ENCODE measurements at regions not wholly inside any gene's neighbourhood (a gene's known extent, or its start where the extent isn't known, plus 50 kb on each side); places are given as distances from the start of the nearest gene placed in this dataset.

DNA sequence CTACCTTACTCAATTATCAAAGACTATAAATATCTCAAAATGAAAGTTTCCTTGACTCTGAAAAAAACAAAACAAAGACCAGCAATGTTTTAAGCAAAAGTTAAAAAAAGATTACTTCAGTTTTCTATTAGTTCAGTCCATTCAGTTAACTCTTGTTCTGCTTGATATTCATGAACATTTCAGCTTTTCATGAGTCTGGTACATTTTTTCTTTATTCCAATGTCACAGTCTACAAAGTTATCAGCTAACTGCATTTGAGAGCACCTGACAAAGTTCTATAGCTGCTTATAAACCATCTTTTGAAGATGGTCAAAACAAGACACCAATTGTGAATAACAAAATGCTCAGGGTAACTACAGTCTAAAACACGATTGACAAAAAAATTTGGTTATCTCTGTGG, 156.1 kb upstream of the NOX3 start:
- TF ChIP-seq, protein P1, sequence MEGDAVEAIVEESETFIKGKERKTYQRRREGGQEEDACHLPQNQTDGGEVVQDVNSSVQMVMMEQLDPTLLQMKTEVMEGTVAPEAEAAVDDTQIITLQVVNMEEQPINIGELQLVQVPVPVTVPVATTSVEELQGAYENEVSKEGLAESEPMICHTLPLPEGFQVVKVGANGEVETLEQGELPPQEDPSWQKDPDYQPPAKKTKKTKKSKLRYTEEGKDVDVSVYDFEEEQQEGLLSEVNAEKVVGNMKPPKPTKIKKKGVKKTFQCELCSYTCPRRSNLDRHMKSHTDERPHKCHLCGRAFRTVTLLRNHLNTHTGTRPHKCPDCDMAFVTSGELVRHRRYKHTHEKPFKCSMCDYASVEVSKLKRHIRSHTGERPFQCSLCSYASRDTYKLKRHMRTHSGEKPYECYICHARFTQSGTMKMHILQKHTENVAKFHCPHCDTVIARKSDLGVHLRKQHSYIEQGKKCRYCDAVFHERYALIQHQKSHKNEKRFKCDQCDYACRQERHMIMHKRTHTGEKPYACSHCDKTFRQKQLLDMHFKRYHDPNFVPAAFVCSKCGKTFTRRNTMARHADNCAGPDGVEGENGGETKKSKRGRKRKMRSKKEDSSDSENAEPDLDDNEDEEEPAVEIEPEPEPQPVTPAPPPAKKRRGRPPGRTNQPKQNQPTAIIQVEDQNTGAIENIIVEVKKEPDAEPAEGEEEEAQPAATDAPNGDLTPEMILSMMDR (IDR thresholded peaks at IDR 0.05), result no peak
- no peak for TF ChIP-seq POLR2A (IDR thresholded peaks at IDR 0.05)
